HEK293 (cell line): ENCODE measurements at regions not wholly inside any gene's neighbourhood (a gene's known extent, or its start where the extent isn't known, plus 50 kb on each side); places are given as distances from the start of the nearest gene placed in this dataset.
A peak's percentile ranks its signal among the peaks of the same experiment; 100 is the strongest.

Experiments used
- CTCF ChIA-PET: fragments of 350-600 bp; formaldehyde crosslinking; extraction: SDS; loops from one replicate; lab custom pipeline; 2021; ENCODE audit warnings: antibody characterized with exemption; lab: Yijun Ruan, JAX
- POLR2A ChIA-PET: fragments of 300-600 bp; formaldehyde crosslinking; extraction: SDS; loops from one replicate; lab custom pipeline; 2020; ENCODE audit warnings: antibody characterized with exemption, inconsistent platforms; lab: Yijun Ruan, JAX
- H3K27ac ChIP-seq: fragments of 200-500 bp; sonication (Bioruptor generic); 2 replicates; pipeline ENCODE4 v1.5.1; 2014; ENCODE audit warnings: low read depth, low read length, control low read depth, inconsistent platforms; ENCODE audit errors: extremely low read depth
- H3K36me3 ChIP-seq, 2 experiments: fragments of 200-500 bp in 1 of 2; sonication (Bioruptor generic) in 1 of 2; 1 replicate in 1 of 2; 2 replicates in 1 of 2; pipeline ENCODE4 v1.5.1; 2014 to 2017; ENCODE audit warnings: inconsistent platforms in 2 of 2, low read length in 2 of 2; ENCODE audit not compliant: control insufficient read depth in 2 of 2, insufficient read depth in 1 of 2
- H3K4me1 ChIP-seq: fragments of 200-500 bp; sonication (Bioruptor generic); 2 replicates; pipeline ENCODE4 v1.5.1; 2014; ENCODE audit warnings: mild to moderate bottlenecking, low read length, inconsistent platforms; ENCODE audit not compliant: control insufficient read depth, insufficient read depth
- H3K4me3 ChIP-seq: 2 replicates; pipeline ENCODE4 v1.5.1; 2011; ENCODE audit warnings: low read depth, mild to moderate bottlenecking, control low read depth, low read length, moderate library complexity
- H3K9me3 ChIP-seq: fragments of 200-500 bp; sonication (Bioruptor generic); 2 replicates; pipeline ENCODE4 v1.5.1; 2014; ENCODE audit warnings: low read depth, low read length, inconsistent platforms; ENCODE audit not compliant: control insufficient read depth, insufficient read depth
- BCL11A ChIP-seq: fragments of 450-650 bp; formaldehyde crosslinking; IDR thresholded peaks from 2 replicates; pipeline ENCODE4 v1.5.1; 2016; ENCODE audit warnings: low read depth, missing biosample characterization, missing genetic modification characterization
- IKZF3 ChIP-seq: fragments of 450-650 bp; IDR thresholded peaks from 2 replicates; pipeline ENCODE4 v1.5.0; 2018; ENCODE audit warnings: missing biosample characterization, mild to moderate bottlenecking, missing genetic modification characterization, moderate library complexity
- INSM2 ChIP-seq: fragments of 450-650 bp; formaldehyde crosslinking; IDR thresholded peaks from 2 replicates; pipeline ENCODE4 v1.5.1; 2016; ENCODE audit warnings: missing biosample characterization, missing genetic modification characterization
- KLF17 ChIP-seq: fragments of 450-650 bp; formaldehyde crosslinking; IDR thresholded peaks from 2 replicates; pipeline ENCODE4 v1.5.1; 2016; ENCODE audit warnings: missing biosample characterization, missing genetic modification characterization
- MYNN ChIP-seq: fragments of 450-650 bp; formaldehyde crosslinking; IDR thresholded peaks from 2 replicates; pipeline ENCODE4 v1.5.1; 2016; ENCODE audit warnings: missing biosample characterization, missing genetic modification characterization, borderline replicate concordance
- SCRT2 ChIP-seq: fragments of 450-650 bp; formaldehyde crosslinking; IDR thresholded peaks from 2 replicates; pipeline ENCODE4 v1.5.1; 2016; ENCODE audit warnings: missing biosample characterization, missing genetic modification characterization
- ZNF10 ChIP-seq: fragments of 450-650 bp; formaldehyde crosslinking; IDR thresholded peaks from 2 replicates; pipeline ENCODE4 v1.5.1; 2017; ENCODE audit warnings: missing biosample characterization, missing genetic modification characterization
- ZNF133 ChIP-seq: fragments of 450-650 bp; formaldehyde crosslinking; IDR thresholded peaks from 2 replicates; pipeline ENCODE4 v1.5.1; 2016; ENCODE audit warnings: missing biosample characterization, missing genetic modification characterization
- ZNF169 ChIP-seq: fragments of 450-650 bp; formaldehyde crosslinking; IDR thresholded peaks from 2 replicates; pipeline ENCODE4 v1.5.1; 2016; ENCODE audit warnings: missing biosample characterization, missing genetic modification characterization
- ZNF175 ChIP-seq: fragments of 450-650 bp; formaldehyde crosslinking; IDR thresholded peaks from 2 replicates; pipeline ENCODE4 v1.5.1; 2016; ENCODE audit warnings: missing biosample characterization, missing genetic modification characterization
- ZNF292 ChIP-seq: fragments of 450-650 bp; formaldehyde crosslinking; IDR thresholded peaks from 2 replicates; pipeline ENCODE4 v1.5.1; 2016; ENCODE audit warnings: low read depth, missing biosample characterization, missing genetic modification characterization, borderline replicate concordance
- ZNF423 ChIP-seq: fragments of 450-650 bp; formaldehyde crosslinking; IDR thresholded peaks from 2 replicates; pipeline ENCODE4 v1.5.1; 2016; ENCODE audit warnings: missing biosample characterization, missing genetic modification characterization
- ZNF510 ChIP-seq: fragments of 450-650 bp; formaldehyde crosslinking; IDR thresholded peaks from 2 replicates; pipeline ENCODE4 v1.5.1; 2018; ENCODE audit warnings: mild to moderate bottlenecking, missing genetic modification characterization, missing biosample characterization; ENCODE audit not compliant: insufficient replicate concordance
- ZNF560 ChIP-seq: fragments of 450-650 bp; formaldehyde crosslinking; IDR thresholded peaks from 2 replicates; pipeline ENCODE4 v1.5.1; 2017; ENCODE audit warnings: missing biosample characterization, missing genetic modification characterization, borderline replicate concordance
- ZNF677 ChIP-seq: fragments of 450-650 bp; IDR thresholded peaks from 2 replicates; pipeline ENCODE4 v1.5.0; 2018; ENCODE audit warnings: missing biosample characterization, mild to moderate bottlenecking, missing genetic modification characterization, moderate library complexity
- ZNF692 ChIP-seq: fragments of 450-650 bp; formaldehyde crosslinking; IDR thresholded peaks from 2 replicates; pipeline ENCODE4 v1.5.1; 2016; ENCODE audit warnings: missing biosample characterization, missing genetic modification characterization
- ZSCAN5A ChIP-seq: fragments of 450-650 bp; formaldehyde crosslinking; IDR thresholded peaks from 2 replicates; pipeline ENCODE4 v1.5.1; 2016; ENCODE audit warnings: missing biosample characterization, missing genetic modification characterization

GRCh38 chr14:53514197-53514596 lies 361.1 kb upstream of the DDHD1 start:
- POLR2A ChIA-PET: no interaction called here
- TF ChIP-seq ZSCAN5A (tag by site-specific recombination) (no peak), ZNF677 (tag by site-specific recombination) (no peak), BCL11A (tag by site-specific recombination) (no peak), MYNN (tag by site-specific recombination) (no peak), ZNF175 (tag by site-specific recombination) (no peak), ZNF423 (tag by site-specific recombination) (no peak), IKZF3 (tag by site-specific recombination) (no peak), ZNF510 (no peak), ZNF692 (tag by site-specific recombination) (no peak), ZNF10 (tag by site-specific recombination) (no peak), ZNF133 (tag by site-specific recombination) (no peak)
- TF ChIP-seq, all 188 proteins: peak for 0
- Histone ChIP-seq H3K36me3 (no peaks in the 10 kb centered on the region), H3K27ac (no peak overlapping the region), H3K9me3 (no peaks in the 10 kb centered on the region), H3K4me1 (no peaks in the 10 kb centered on the region), H3K4me3 (no peak overlapping the region)
- CTCF ChIA-PET: no interaction called here

GRCh38 chr14:53510281-53510912 lies 357.3 kb upstream of the DDHD1 start:
- no peaks in the 10 kb centered on the region for H3K36me3 ChIP-seq
- H3K4me3 ChIP-seq: no peak overlapping the region
- no peak overlapping the region for H3K27ac ChIP-seq
- ChIA-PET CTCF (no interaction called here), POLR2A (no interaction called here)
- no peaks in the 10 kb centered on the region for H3K9me3 ChIP-seq
- H3K4me1 ChIP-seq: no peaks in the 10 kb centered on the region
- TF ChIP-seq INSM2 (tag by site-specific recombination) (no peak), SCRT2 (tag by site-specific recombination) (peak; percentile 72), ZNF292 (no peak)

GRCh38 chr14:53509276-53510244 lies 356.4 kb upstream of the DDHD1 start:
- no peak for TF ChIP-seq ZNF560 (tag by site-specific recombination)
- no peak for TF ChIP-seq ZNF169 (tag by site-specific recombination)
- peak; percentile 48; the same call in 1 of the 2 replicates for TF ChIP-seq KLF17
- ChIA-PET POLR2A (no interaction called here), CTCF (no interaction called here)
- Histone ChIP-seq H3K36me3 (no peaks in the 10 kb centered on the region), H3K4me3 (no peak overlapping the region), H3K4me1 (no peaks in the 10 kb centered on the region), H3K9me3 (no peaks in the 10 kb centered on the region), H3K27ac (no peak overlapping the region)
